ENCODE measurements at regions not wholly inside any gene's neighbourhood (a gene's known extent, or its start where the extent isn't known, plus 50 kb on each side); places are given as distances from the start of the nearest gene placed in this dataset.

DNA sequence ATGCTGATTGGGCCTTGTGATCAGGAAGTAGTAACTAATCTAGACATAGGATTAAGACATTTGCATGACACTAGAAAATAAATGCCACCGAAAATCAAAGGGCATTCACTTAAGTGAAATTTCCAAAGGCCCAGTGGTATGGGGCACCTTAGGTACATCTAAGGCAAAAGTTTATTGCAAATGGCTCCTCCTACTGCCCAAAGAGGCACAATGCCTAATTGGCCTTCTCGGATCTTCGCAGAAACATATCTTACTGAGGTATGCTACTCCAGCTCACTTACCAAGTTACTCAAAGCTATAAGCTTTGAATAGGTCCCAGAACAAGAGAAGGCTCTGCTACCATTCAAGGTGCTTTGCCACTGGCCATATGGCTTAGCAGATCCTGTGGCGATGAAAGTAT lies 174.8 kb upstream of the CXCL13 start:
- Histone ChIP-seq H3K9ac (ENCODE audit: low read depth, low read length) (no peak overlapping the region), H3K4me2 (ENCODE audit: low read length) (no peak overlapping the region), H3K4me1 (ENCODE audit: control insufficient read depth, insufficient read depth, low read length) (no peaks in the 10 kb centered on the region), H3K27me3 (ENCODE audit: control insufficient read depth, insufficient read depth, low read length) (peaks cover 40% of the 10 kb centered on the region), H3K36me3 (ENCODE audit: insufficient read depth, low read length) (no peaks in the 10 kb centered on the region), H3K9me3 (replicated peaks; ENCODE audit: low read length) (no peaks in the 10 kb centered on the region), H3K4me3 (ENCODE audit: low read length) (no peak overlapping the region)

DNA sequence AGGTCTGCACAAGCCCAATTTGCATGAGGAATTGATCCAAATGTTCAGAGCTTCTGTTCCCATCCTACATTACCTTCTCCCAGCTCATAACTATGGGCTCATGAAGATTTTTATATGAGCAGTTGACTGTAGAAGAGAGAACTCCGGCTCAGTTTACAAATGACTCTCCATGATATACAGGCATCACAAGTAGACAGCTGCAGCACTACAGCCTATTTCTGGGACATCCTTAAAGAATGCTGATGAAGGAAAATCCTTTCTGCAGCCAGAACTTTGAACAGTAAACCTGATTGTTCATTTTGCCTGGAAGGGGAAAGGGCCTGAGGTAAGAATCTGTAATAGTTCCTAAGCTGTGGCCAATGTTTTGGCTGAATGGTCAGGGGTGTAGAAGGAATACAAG lies 174.1 kb upstream of the CXCL13 start:
- no peak overlapping the region for H3K4me2 ChIP-seq (ENCODE audit: low read length)
- H3K9ac ChIP-seq (ENCODE audit: low read depth, low read length), result no peak overlapping the region
- H3K27me3 ChIP-seq (ENCODE audit: control insufficient read depth, insufficient read depth, low read length), result peaks cover 40% of the 10 kb centered on the region
- no peak overlapping the region for H3K4me3 ChIP-seq (ENCODE audit: low read length)
- H3K4me1 ChIP-seq (ENCODE audit: control insufficient read depth, insufficient read depth, low read length), result no peaks in the 10 kb centered on the region
- no peaks in the 10 kb centered on the region for H3K9me3 ChIP-seq (replicated peaks; ENCODE audit: low read length)
- no peaks in the 10 kb centered on the region for H3K36me3 ChIP-seq (ENCODE audit: insufficient read depth, low read length)

DNA sequence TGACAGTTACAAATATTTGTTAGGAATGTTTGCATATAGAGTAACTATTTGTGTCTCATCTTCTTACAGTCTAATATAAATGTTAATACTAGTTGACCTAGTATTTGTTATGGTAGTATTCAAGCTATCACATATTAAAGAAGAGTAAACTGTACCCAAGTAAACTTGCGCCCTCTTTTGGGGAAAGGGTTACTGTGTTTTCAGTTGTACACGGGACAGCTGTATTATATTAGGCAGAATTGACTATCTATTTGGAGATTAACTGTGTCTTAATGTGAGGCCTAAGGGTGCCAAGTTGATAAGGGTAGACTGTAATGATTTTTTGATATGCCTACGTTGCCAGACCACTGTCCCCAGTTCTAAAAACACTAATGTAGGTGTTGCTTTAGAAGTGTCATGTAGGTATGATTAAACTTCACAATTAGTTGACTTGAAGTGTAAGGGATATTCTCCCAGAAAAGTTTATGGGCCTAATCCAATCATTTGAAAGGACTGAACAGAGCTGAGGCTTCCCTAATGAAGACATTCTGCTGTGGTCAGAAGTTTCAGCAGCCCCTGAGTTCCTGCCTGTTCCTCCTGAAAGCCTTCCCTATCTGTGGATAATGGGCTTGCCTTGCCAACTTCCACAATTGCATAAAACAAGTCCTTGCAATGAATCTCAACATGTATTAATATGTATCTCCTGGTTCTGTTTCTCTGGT lies 172.8 kb upstream of the CXCL13 start:
- H3K4me2 ChIP-seq (ENCODE audit: low read length), result no peak overlapping the region
- H3K9ac ChIP-seq (ENCODE audit: low read depth, low read length), result no peak overlapping the region
- no peaks in the 10 kb centered on the region for H3K4me1 ChIP-seq (ENCODE audit: control insufficient read depth, insufficient read depth, low read length)
- no peaks in the 10 kb centered on the region for H3K9me3 ChIP-seq (replicated peaks; ENCODE audit: low read length)
- H3K27me3 ChIP-seq (ENCODE audit: control insufficient read depth, insufficient read depth, low read length), result peaks cover 31% of the 10 kb centered on the region
- H3K4me3 ChIP-seq (ENCODE audit: low read length), result no peak overlapping the region
- no peaks in the 10 kb centered on the region for H3K36me3 ChIP-seq (ENCODE audit: insufficient read depth, low read length)

- Histone ChIP-seq H3K36me3 (ENCODE audit: insufficient read depth, low read length) (no peaks in the 10 kb centered on the region), H3K4me1 (ENCODE audit: control insufficient read depth, insufficient read depth, low read length) (no peaks in the 10 kb centered on the region), H3K4me2 (ENCODE audit: low read length) (no peak overlapping the region), H3K9me3 (replicated peaks; ENCODE audit: low read length) (no peaks in the 10 kb centered on the region), H3K4me3 (ENCODE audit: low read length) (no peak overlapping the region), H3K27me3 (ENCODE audit: control insufficient read depth, insufficient read depth, low read length) (peaks cover 26% of the 10 kb centered on the region), H3K9ac (ENCODE audit: low read depth, low read length) (no peak overlapping the region)
Measured at GRCh38 chr4:77433418-77433733, 172.2 kb upstream of the CXCL13 start.

GRCh38 chr4:77434299-77435092 lies 171.1 kb upstream of the CXCL13 start:
- no peak overlapping the region for H3K4me3 ChIP-seq (ENCODE audit: low read length)
- H3K9ac ChIP-seq (ENCODE audit: low read depth, low read length), result no peak overlapping the region
- H3K27me3 ChIP-seq (ENCODE audit: control insufficient read depth, insufficient read depth, low read length), result peaks cover 15% of the 10 kb centered on the region
- no peaks in the 10 kb centered on the region for H3K4me1 ChIP-seq (ENCODE audit: control insufficient read depth, insufficient read depth, low read length)
- no peak overlapping the region for H3K4me2 ChIP-seq (ENCODE audit: low read length)
- H3K36me3 ChIP-seq (ENCODE audit: insufficient read depth, low read length), result no peaks in the 10 kb centered on the region
- no peaks in the 10 kb centered on the region for H3K9me3 ChIP-seq (replicated peaks; ENCODE audit: low read length)

GRCh38 chr4:77437079-77437478 lies 168.5 kb upstream of the CXCL13 start:
- Histone ChIP-seq H3K9ac (ENCODE audit: low read depth, low read length) (no peak overlapping the region), H3K4me2 (ENCODE audit: low read length) (no peak overlapping the region), H3K9me3 (replicated peaks; ENCODE audit: low read length) (no peaks in the 10 kb centered on the region), H3K36me3 (ENCODE audit: insufficient read depth, low read length) (no peaks in the 10 kb centered on the region), H3K4me1 (ENCODE audit: control insufficient read depth, insufficient read depth, low read length) (no peaks in the 10 kb centered on the region), H3K4me3 (ENCODE audit: low read length) (no peak overlapping the region), H3K27me3 (ENCODE audit: control insufficient read depth, insufficient read depth, low read length) (peaks cover 23% of the 10 kb centered on the region)

DNA sequence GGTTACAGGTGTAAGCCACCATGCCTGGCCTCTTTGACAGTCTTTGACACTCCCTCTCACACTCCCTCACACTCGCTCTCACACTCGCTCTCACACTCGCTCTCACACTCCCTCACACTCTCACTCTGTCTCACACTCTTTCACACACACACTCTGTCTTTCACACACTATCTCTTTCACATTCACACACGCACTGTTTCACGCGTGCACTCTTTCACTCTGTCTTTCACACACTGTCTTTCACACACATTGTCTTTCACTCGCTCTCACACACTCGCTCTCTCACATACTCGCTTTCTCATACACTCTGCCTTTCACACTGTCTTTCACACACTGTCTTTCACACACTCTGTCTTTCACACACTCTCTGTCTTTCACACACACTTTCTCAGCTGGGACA lies 167.1 kb upstream of the CXCL13 start:
- H3K4me3 ChIP-seq (ENCODE audit: low read length), result no peak overlapping the region
- H3K36me3 ChIP-seq (ENCODE audit: insufficient read depth, low read length), result no peaks in the 10 kb centered on the region
- peaks cover 23% of the 10 kb centered on the region for H3K27me3 ChIP-seq (ENCODE audit: control insufficient read depth, insufficient read depth, low read length)
- no peak overlapping the region for H3K9ac ChIP-seq (ENCODE audit: low read depth, low read length)
- no peak overlapping the region for H3K4me2 ChIP-seq (ENCODE audit: low read length)
- no peaks in the 10 kb centered on the region for H3K9me3 ChIP-seq (replicated peaks; ENCODE audit: low read length)
- H3K4me1 ChIP-seq (ENCODE audit: control insufficient read depth, insufficient read depth, low read length), result no peaks in the 10 kb centered on the region

GRCh38 chr4:77443941-77444340 lies 161.7 kb upstream of the CXCL13 start:
- H3K4me1 ChIP-seq (ENCODE audit: control insufficient read depth, insufficient read depth, low read length), result peaks cover 7% of the 10 kb centered on the region
- H3K27me3 ChIP-seq (ENCODE audit: control insufficient read depth, insufficient read depth, low read length), result peaks cover 11% of the 10 kb centered on the region
- no peaks in the 10 kb centered on the region for H3K36me3 ChIP-seq (ENCODE audit: insufficient read depth, low read length)
- no peak overlapping the region for H3K4me2 ChIP-seq (ENCODE audit: low read length)
- H3K9me3 ChIP-seq (replicated peaks; ENCODE audit: low read length), result no peaks in the 10 kb centered on the region
- no peak overlapping the region for H3K4me3 ChIP-seq (ENCODE audit: low read length)
- H3K9ac ChIP-seq (ENCODE audit: low read depth, low read length), result no peak overlapping the region

DNA sequence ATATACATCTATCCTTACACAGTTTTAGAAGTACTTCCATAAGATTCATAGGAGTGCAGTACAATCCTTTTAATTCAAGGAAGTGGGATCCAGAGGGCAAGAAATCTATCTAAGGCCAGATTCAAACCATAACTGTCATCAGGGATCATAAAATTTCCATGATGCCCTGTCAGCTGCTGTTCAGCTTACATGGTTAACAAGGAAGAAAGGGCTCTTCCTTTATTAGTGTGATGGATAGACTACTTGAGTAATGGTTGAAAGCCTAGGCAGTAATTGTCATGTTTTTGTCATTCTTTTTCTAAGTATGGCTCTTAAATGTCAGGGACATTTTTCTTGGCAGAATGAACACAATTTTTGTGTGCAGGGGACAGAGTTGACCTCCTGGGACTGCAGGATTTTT lies 159.8 kb upstream of the CXCL13 start:
- H3K27me3 ChIP-seq (ENCODE audit: control insufficient read depth, insufficient read depth, low read length), result peaks cover 6% of the 10 kb centered on the region
- no peaks in the 10 kb centered on the region for H3K36me3 ChIP-seq (ENCODE audit: insufficient read depth, low read length)
- H3K4me3 ChIP-seq (ENCODE audit: low read length), result no peak overlapping the region
- no peaks in the 10 kb centered on the region for H3K9me3 ChIP-seq (replicated peaks; ENCODE audit: low read length)
- peaks cover 13% of the 10 kb centered on the region for H3K4me1 ChIP-seq (ENCODE audit: control insufficient read depth, insufficient read depth, low read length)
- no peak overlapping the region for H3K4me2 ChIP-seq (ENCODE audit: low read length)
- no peak overlapping the region for H3K9ac ChIP-seq (ENCODE audit: low read depth, low read length)

DNA sequence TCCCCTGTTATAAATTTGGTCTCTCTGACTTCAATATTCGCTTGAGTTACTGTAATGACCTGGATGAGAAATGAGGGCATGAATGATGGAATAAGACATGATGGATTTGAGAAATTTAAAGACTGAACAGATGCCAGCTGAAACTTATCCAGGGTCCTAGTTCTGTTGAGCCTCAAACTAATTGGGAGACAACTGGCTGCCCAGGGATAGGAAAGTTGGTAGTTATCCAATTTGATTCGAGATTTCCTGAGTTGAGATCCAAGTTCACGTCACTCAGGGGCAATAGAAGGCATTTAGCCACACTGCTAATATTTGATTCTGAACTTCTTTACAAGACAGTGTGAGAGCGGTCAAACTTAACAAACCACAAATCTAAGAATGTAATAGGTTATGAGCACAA lies 159.0 kb upstream of the CXCL13 start:
- Histone ChIP-seq H3K4me2 (ENCODE audit: low read length) (no peak overlapping the region), H3K27me3 (ENCODE audit: control insufficient read depth, insufficient read depth, low read length) (no peaks in the 10 kb centered on the region), H3K4me3 (ENCODE audit: low read length) (no peak overlapping the region), H3K36me3 (ENCODE audit: insufficient read depth, low read length) (no peaks in the 10 kb centered on the region), H3K9me3 (replicated peaks; ENCODE audit: low read length) (no peaks in the 10 kb centered on the region), H3K9ac (ENCODE audit: low read depth, low read length) (no peak overlapping the region), H3K4me1 (ENCODE audit: control insufficient read depth, insufficient read depth, low read length) (peaks cover 13% of the 10 kb centered on the region)

DNA sequence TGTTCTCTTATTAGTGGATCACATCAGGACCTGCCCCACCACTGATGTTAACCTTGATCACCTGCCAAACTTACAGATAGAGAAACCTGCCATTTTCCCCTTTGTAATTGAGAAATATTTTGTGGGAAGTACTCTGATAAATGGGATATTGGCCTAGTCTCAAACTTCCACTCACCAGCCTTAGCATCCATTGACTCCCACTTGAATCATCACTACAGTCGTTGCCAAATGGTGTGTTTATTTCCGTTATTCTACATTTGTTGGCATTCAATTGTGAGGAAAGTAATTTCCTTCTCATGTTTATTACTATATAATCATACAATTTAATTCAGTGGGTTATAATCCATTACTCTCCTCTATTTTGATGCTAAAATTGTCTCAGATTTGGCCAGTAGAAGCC lies 156.4 kb upstream of the CXCL13 start:
- H3K4me2 ChIP-seq (ENCODE audit: low read length), result no peak overlapping the region
- H3K4me1 ChIP-seq (ENCODE audit: control insufficient read depth, insufficient read depth, low read length), result peaks cover 13% of the 10 kb centered on the region
- no peaks in the 10 kb centered on the region for H3K9me3 ChIP-seq (replicated peaks; ENCODE audit: low read length)
- H3K36me3 ChIP-seq (ENCODE audit: insufficient read depth, low read length), result no peaks in the 10 kb centered on the region
- no peaks in the 10 kb centered on the region for H3K27me3 ChIP-seq (ENCODE audit: control insufficient read depth, insufficient read depth, low read length)
- H3K9ac ChIP-seq (ENCODE audit: low read depth, low read length), result no peak overlapping the region
- no peak overlapping the region for H3K4me3 ChIP-seq (ENCODE audit: low read length)

DNA sequence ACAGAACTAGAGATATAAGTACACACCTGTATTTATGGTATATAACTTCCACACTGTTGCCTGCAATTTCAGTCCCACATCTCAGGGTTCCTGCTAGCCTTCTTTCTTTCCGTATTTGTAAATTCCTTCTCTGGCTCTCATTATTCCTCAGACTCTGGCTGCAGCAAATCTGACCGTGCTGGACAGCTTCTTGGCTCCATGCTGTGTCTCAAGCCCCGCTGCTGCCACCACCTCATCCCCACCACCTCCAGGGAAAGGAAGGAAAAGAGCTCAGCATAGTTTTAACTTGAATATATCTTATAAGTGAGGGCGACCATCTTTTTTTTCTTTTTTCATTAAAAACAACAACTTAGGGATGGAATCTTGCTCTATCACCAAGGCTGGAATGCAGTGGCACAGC lies 155.6 kb upstream of the CXCL13 start:
- Histone ChIP-seq H3K36me3 (ENCODE audit: insufficient read depth, low read length) (no peaks in the 10 kb centered on the region), H3K9me3 (replicated peaks; ENCODE audit: low read length) (no peaks in the 10 kb centered on the region), H3K4me2 (ENCODE audit: low read length) (no peak overlapping the region), H3K4me1 (ENCODE audit: control insufficient read depth, insufficient read depth, low read length) (peaks cover 13% of the 10 kb centered on the region), H3K9ac (ENCODE audit: low read depth, low read length) (no peak overlapping the region), H3K27me3 (ENCODE audit: control insufficient read depth, insufficient read depth, low read length) (no peaks in the 10 kb centered on the region), H3K4me3 (ENCODE audit: low read length) (no peak overlapping the region)
